Endothelial cell of umbilical vein (primary cell): ENCODE measurements at regions not wholly inside any gene's neighbourhood (a gene's known extent, or its start where the extent isn't known, plus 50 kb on each side); places are given as distances from the start of the nearest gene placed in this dataset.

Experiments used
- BruUV-seq: library from RNA; stranded (reverse); fragments of 400-500 nt; replicated peaks from 2 replicates; lab custom pipeline; 2021; lab: Mats Ljungman, UMichigan
- CTCF ChIA-PET: fragments of 300-600, 350-600 bp; sonication (Branson Sonifier 250); formaldehyde crosslinking; loops from one replicate; lab custom pipeline; 2021; ENCODE audit warnings: antibody characterized with exemption, inconsistent platforms; lab: Charles Lee
- POLR2A ChIA-PET: fragments of 300-600, 350-600 bp; sonication (Branson Sonifier 250); formaldehyde crosslinking; loops from one replicate; lab custom pipeline; 2021; ENCODE audit warnings: antibody characterized with exemption, inconsistent platforms; lab: Charles Lee
- DNase-seq: peaks from one replicate; pipeline ENCODE4 v3.0.0-alpha.2; 2011; ENCODE audit warnings: low read depth, low spot score
- FAIRE-seq: peaks from 2 replicates; lab custom pipeline; 2011; peaks lifted over from hg19 to GRCh38; lab: Jason Lieb, UNC
- H2AFZ ChIP-seq: 2 replicates; pipeline ENCODE4 v1.6.0; 2012; ENCODE audit warnings: low read depth, low read length, control low read depth, inconsistent platforms
- H3K27ac ChIP-seq: 2 replicates; pipeline ENCODE4 v1.5.1; 2011; ENCODE audit warnings: low read depth, mild to moderate bottlenecking, control low read depth, low read length, moderate library complexity; ENCODE audit not compliant: insufficient read depth
- H3K27me3 ChIP-seq, 2 experiments: 2 replicates each; pipeline versions ENCODE4 v1.6.0 to v1.6.1; 2011; ENCODE audit warnings: low read length in 2 of 2, mixed read lengths in 1 of 2; ENCODE audit not compliant: control insufficient read depth in 2 of 2, insufficient read depth in 2 of 2
- H3K36me3 ChIP-seq, 2 experiments: 2 replicates in 1 of 2; 3 replicates in 1 of 2; pipeline ENCODE4 v1.5.1; 2011; ENCODE audit warnings: low read length in 2 of 2, mild to moderate bottlenecking in 1 of 2, moderate library complexity in 1 of 2; ENCODE audit not compliant: control insufficient read depth in 2 of 2, insufficient read depth in 2 of 2; ENCODE audit errors: extremely low read depth in 1 of 2
- H3K4me1 ChIP-seq: 3 replicates; pipeline ENCODE4 v1.5.1; 2011; ENCODE audit warnings: mild to moderate bottlenecking, low read length; ENCODE audit not compliant: control insufficient read depth, insufficient read depth; ENCODE audit errors: extremely low read depth
- H3K4me2 ChIP-seq: 2 replicates; pipeline ENCODE4 v1.6.1; 2011; ENCODE audit warnings: low read length, control low read depth, mixed read lengths; ENCODE audit not compliant: insufficient read depth
- H3K4me3 ChIP-seq, 3 experiments: fragments of 200-600 bp in 1 of 3; sonication (generic), shearing (Covaris generic) in 1 of 3; replicated peaks in 1 of 3; 2 replicates each; pipeline ENCODE4 v1.5.1; 2011 to 2016; ENCODE audit warnings: control low read depth in 3 of 3, low read length in 3 of 3, mild to moderate bottlenecking in 2 of 3, inconsistent platforms in 1 of 3, low read depth in 1 of 3, moderate library complexity in 1 of 3; ENCODE audit not compliant: insufficient read depth in 1 of 3
- H3K79me2 ChIP-seq: 2 replicates; pipeline ENCODE4 v1.6.0; 2012; ENCODE audit warnings: low read length, inconsistent platforms; ENCODE audit not compliant: control insufficient read depth, insufficient read depth
- H3K9ac ChIP-seq: replicated peaks from 2 replicates; pipeline ENCODE3; 2011; ENCODE audit warnings: low read length, control low read depth; ENCODE audit not compliant: insufficient read depth; ENCODE audit errors: extremely low read depth
- H3K9me1 ChIP-seq: replicated peaks from 3 replicates; pipeline ENCODE4 v1.6.0; 2011; ENCODE audit warnings: mild to moderate bottlenecking, low read length; ENCODE audit not compliant: control insufficient read depth, insufficient read depth; ENCODE audit errors: extremely low read depth
- H3K9me3 ChIP-seq: replicated peaks from 2 replicates; pipeline ENCODE4 v1.5.1; 2012; ENCODE audit warnings: low read length, inconsistent platforms; ENCODE audit not compliant: control insufficient read depth, insufficient read depth
- H4K20me1 ChIP-seq: replicated peaks from 2 replicates; pipeline ENCODE3; 2011; ENCODE audit warnings: mild to moderate bottlenecking, low read length; ENCODE audit not compliant: control insufficient read depth, insufficient read depth; ENCODE audit errors: extremely low read depth
- EZH2 ChIP-seq: IDR thresholded peaks from 2 replicates; pipeline ENCODE4 v1.6.1; 2012; ENCODE audit warnings: borderline replicate concordance, low read depth, mild to moderate bottlenecking, moderate library complexity, low read length, inconsistent platforms; ENCODE audit not compliant: severe bottlenecking
- FOS ChIP-seq: IDR thresholded peaks from 2 replicates; pipeline ENCODE4 v1.6.1; 2011; ENCODE audit warnings: mild to moderate bottlenecking, low read length, moderate library complexity, borderline replicate concordance; ENCODE audit not compliant: insufficient read depth
- GATA2 ChIP-seq: IDR thresholded peaks from 2 replicates; pipeline ENCODE4 v1.7.0; 2011; ENCODE audit warnings: low read depth, mild to moderate bottlenecking, moderate library complexity, mixed read lengths, low read length; ENCODE audit not compliant: insufficient read length, insufficient read depth
- JUN ChIP-seq: IDR thresholded peaks from 2 replicates; pipeline ENCODE4 v1.6.1; 2011; ENCODE audit warnings: borderline replicate concordance, low read depth; ENCODE audit not compliant: insufficient read length, insufficient read depth
- MYC ChIP-seq: IDR thresholded peaks from one replicate; pipeline ENCODE4 v1.6.1; 2011; ENCODE audit warnings: mild to moderate bottlenecking, low read depth, low read length
- POLR2A ChIP-seq: IDR thresholded peaks from 2 replicates; pipeline ENCODE4 v1.6.1; 2012; ENCODE audit warnings: low read depth, mild to moderate bottlenecking, control low read depth, low read length
- POLR2AphosphoS5 ChIP-seq: IDR thresholded peaks from 2 replicates; pipeline ENCODE4 v1.6.1; 2012; ENCODE audit warnings: low read depth, mild to moderate bottlenecking, control low read depth, low read length, moderate library complexity; ENCODE audit not compliant: insufficient read depth
- dilution Hi-C: fragments of 300-500 bp; cut with MboI; formaldehyde crosslinking; loops from one replicate; pipeline ENCODE4 v1.15.0; 2019; ENCODE audit warnings: low sequenced_read_pairs; ENCODE audit not compliant: extremely low pct_ligation_motif_present
- intact Hi-C: fragments of 100-400 bp; cut with micrococcal nuclease; formaldehyde crosslinking; loops from one replicate; pipeline ENCODE4 v1.10.0; 2022
- TF ChIP-seq, protein P1 (sequence below): IDR thresholded peaks from 2 replicates; pipeline ENCODE4 v1.6.1; 2011; ENCODE audit not compliant: insufficient read depth, insufficient read length
- TF ChIP-seq, protein P2 (sequence below), 2 donors: IDR thresholded peaks; 1 replicate in 1 of 2; 2 replicates in 1 of 2; pipeline ENCODE4 v1.5.1; 2011; ENCODE audit warnings: low read length in 2 of 2, mild to moderate bottlenecking in 2 of 2, moderate library complexity in 2 of 2, control low read depth in 1 of 2, inconsistent platforms in 1 of 2, low read depth in 1 of 2; ENCODE audit not compliant: insufficient read depth in 1 of 2; ENCODE audit errors: extremely low read depth in 1 of 2

DNA sequence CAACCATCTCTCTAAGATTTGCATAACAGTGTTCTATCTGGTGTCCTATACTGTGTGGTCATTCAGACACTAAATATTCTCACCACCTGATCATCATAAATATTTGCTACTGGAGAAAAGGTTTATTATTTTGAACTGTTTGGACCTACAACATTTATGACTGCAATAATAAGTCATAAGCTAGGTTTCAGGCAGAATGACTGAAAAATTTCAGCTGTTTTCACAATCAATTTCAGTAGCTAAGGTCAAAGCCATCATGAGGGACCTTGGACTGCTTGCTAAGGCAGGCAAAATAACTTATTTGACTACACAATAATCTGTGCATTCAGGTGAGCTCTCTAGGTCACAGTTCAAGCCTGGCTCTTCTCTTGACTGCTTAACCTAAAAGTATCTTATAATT lies 425.5 kb upstream of the CDH2 start:
- no peak for FAIRE-seq
- no peaks in the 10 kb centered on the region for H4K20me1 ChIP-seq

More for the DNA sequence above, 425.5 kb upstream of the CDH2 start:
- Histone ChIP-seq H3K79me2 (no peaks in the 10 kb centered on the region), H3K9me1 (no peaks in the 10 kb centered on the region), H2AFZ (no peak overlapping the region), H3K4me1 (no peaks in the 10 kb centered on the region), H3K4me3 (no peak overlapping the region), H3K4me2 (no peak overlapping the region), H3K36me3 (no peaks in the 10 kb centered on the region), H3K27ac (no peak overlapping the region), H3K27me3 (no peaks in the 10 kb centered on the region), H3K9ac (no peak overlapping the region), H3K9me3 (no peaks in the 10 kb centered on the region)
- DNase-seq, result no peak
- intact Hi-C loops, result no loop called here
- CTCF ChIA-PET, result no interaction called here
- dilution Hi-C loops, result no loop called here
- TF ChIP-seq, protein P1, sequence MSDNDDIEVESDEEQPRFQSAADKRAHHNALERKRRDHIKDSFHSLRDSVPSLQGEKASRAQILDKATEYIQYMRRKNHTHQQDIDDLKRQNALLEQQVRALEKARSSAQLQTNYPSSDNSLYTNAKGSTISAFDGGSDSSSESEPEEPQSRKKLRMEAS, result no peak
- TF ChIP-seq POLR2A (no peak), FOS (no peak), JUN (no peak), EZH2 (no peak), MYC (no peak), POLR2AphosphoS5 (no peak), GATA2 (no peak)
- TF ChIP-seq, protein P2, sequence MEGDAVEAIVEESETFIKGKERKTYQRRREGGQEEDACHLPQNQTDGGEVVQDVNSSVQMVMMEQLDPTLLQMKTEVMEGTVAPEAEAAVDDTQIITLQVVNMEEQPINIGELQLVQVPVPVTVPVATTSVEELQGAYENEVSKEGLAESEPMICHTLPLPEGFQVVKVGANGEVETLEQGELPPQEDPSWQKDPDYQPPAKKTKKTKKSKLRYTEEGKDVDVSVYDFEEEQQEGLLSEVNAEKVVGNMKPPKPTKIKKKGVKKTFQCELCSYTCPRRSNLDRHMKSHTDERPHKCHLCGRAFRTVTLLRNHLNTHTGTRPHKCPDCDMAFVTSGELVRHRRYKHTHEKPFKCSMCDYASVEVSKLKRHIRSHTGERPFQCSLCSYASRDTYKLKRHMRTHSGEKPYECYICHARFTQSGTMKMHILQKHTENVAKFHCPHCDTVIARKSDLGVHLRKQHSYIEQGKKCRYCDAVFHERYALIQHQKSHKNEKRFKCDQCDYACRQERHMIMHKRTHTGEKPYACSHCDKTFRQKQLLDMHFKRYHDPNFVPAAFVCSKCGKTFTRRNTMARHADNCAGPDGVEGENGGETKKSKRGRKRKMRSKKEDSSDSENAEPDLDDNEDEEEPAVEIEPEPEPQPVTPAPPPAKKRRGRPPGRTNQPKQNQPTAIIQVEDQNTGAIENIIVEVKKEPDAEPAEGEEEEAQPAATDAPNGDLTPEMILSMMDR (IDR thresholded peaks at IDR 0.05; ENCODE audit: extremely low read depth in 1 of 2, insufficient read depth in 1 of 2, low read depth in 1 of 2, low read length in 2 of 2), result no peak
- POLR2A ChIA-PET, result no interaction called here
- no TSS peak for BruUV-seq
